ENCODE measurements at regions not wholly inside any gene's neighbourhood (a gene's known extent, or its start where the extent isn't known, plus 50 kb on each side); places are given as distances from the start of the nearest gene placed in this dataset.

GRCh38 chr1:182129398-182129797 lies 67.9 kb upstream of the ZNF648 start:
- H3K9ac ChIP-seq (ENCODE audit: insufficient read depth, low read depth, low read length): no peak overlapping the region
- TF ChIP-seq ZHX1 (CRISPR knock-in tag; IDR thresholded peaks at IDR 0.05; ENCODE audit: low read depth) (no peak), HDAC1 (CRISPR knock-in tag; IDR thresholded peaks at IDR 0.05) (no peak), RBM22 (optimal IDR thresholded peaks at IDR 0.05; ENCODE audit: low read length) (no peak), TCF12 (IDR thresholded peaks at IDR 0.05) (no peak), TCF12 (CRISPR knock-in tag; IDR thresholded peaks at IDR 0.05) (no peak), FOXO4 (CRISPR knock-in tag; conservative IDR thresholded peaks at IDR 0.05) (no peak), ZNF83 (CRISPR knock-in tag; IDR thresholded peaks at IDR 0.05; ENCODE audit: borderline replicate concordance) (no peak), TFDP2 (CRISPR knock-in tag; IDR thresholded peaks at IDR 0.05) (no peak), HMGXB4 (CRISPR knock-in tag; IDR thresholded peaks at IDR 0.05; ENCODE audit: borderline replicate concordance in 1 of 2, low read depth in 1 of 2) (no peak), ZNF792 (CRISPR knock-in tag; IDR thresholded peaks at IDR 0.05) (no peak)
- H2AFZ ChIP-seq (ENCODE audit: low read length): no peak overlapping the region
- no peak overlapping the region for H3K27ac ChIP-seq (ENCODE audit: extremely low read length, insufficient read depth, low read length)
- no TSS peak for BruUV-seq (replicated peaks)
- in situ Hi-C loops (cut with HindIII; ENCODE audit: extremely low pct_ligation_motif_present, low pct_unique_long_range_greater_than_20kb) (no loop called here), intact Hi-C loops (cut with micrococcal nuclease; ENCODE audit: unreplicated experiment) (no loop called here)
- H3K4me3 ChIP-seq (replicated peaks in 1 of 3; ENCODE audit: insufficient read depth in 1 of 3, low read depth in 2 of 3, low read length in 3 of 3): no peak overlapping the region
- no peak overlapping the region for H3K4me2 ChIP-seq (ENCODE audit: low read depth, low read length)
- POLR2A ChIA-PET: no interaction called here
- H3K4me1 ChIP-seq (ENCODE audit: insufficient read depth, low read length): no peaks in the 10 kb centered on the region
- no peaks in the 10 kb centered on the region for H4K20me1 ChIP-seq (ENCODE audit: insufficient read depth, low read length)
- FAIRE-seq (no peak), ATAC-seq (no peak), DNase-seq (ENCODE audit: low spot score) (no peak)
- CTCF ChIA-PET (ENCODE audit: low intra/inter-chr PET ratio, low total read pairs): no interaction called here
- H3K9me3 ChIP-seq (ENCODE audit: low read length): peaks cover 9% of the 10 kb centered on the region
- 78% methylated on average over 9 of the region's 9 CpGs for WGBS (ENCODE audit: low lambda C conversion rate)
- H3K79me2 ChIP-seq (ENCODE audit: insufficient read depth, low read length): no peaks in the 10 kb centered on the region
- no peaks in the 10 kb centered on the region for H3K27me3 ChIP-seq (ENCODE audit: control insufficient read depth in 1 of 2, insufficient read depth in 2 of 2, low read length in 2 of 2)
- H3K36me3 ChIP-seq (replicated peaks in 1 of 2; ENCODE audit: control insufficient read depth in 1 of 2, insufficient read depth in 2 of 2, low read length in 2 of 2): no peaks in the 10 kb centered on the region
